ENCODE measurements at regions not wholly inside any gene's neighbourhood (a gene's known extent, or its start where the extent isn't known, plus 50 kb on each side); places are given as distances from the start of the nearest gene placed in this dataset.

DNA sequence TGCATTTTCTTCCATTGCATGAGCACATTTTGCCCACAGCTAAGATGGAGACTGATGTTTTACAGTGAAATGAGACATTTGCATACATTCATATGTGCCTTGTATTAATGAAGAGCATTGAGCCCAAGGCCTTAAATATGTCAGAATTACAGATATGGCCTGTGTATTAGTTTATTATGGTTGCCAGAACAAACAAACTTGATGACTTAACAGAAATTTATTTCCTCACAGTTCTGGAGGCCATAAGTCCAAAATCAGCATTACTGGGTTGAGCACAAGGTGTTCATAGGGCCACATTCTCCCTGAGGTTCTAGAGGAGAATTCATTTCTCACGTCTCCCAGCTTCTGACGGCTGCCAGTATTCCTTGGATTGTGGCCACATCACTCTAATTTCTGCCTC, 302.6 kb upstream of the TGFBR2 start:
- TF ChIP-seq, protein P1, sequence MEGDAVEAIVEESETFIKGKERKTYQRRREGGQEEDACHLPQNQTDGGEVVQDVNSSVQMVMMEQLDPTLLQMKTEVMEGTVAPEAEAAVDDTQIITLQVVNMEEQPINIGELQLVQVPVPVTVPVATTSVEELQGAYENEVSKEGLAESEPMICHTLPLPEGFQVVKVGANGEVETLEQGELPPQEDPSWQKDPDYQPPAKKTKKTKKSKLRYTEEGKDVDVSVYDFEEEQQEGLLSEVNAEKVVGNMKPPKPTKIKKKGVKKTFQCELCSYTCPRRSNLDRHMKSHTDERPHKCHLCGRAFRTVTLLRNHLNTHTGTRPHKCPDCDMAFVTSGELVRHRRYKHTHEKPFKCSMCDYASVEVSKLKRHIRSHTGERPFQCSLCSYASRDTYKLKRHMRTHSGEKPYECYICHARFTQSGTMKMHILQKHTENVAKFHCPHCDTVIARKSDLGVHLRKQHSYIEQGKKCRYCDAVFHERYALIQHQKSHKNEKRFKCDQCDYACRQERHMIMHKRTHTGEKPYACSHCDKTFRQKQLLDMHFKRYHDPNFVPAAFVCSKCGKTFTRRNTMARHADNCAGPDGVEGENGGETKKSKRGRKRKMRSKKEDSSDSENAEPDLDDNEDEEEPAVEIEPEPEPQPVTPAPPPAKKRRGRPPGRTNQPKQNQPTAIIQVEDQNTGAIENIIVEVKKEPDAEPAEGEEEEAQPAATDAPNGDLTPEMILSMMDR (conservative IDR thresholded peaks at IDR 0.05) = no peak
- no peak for TF ChIP-seq ZFX (IDR thresholded peaks at IDR 0.05)
- no peak overlapping the region for H3K27ac ChIP-seq

- no peak overlapping the region for H3K27ac ChIP-seq
- TF ChIP-seq, protein P1 (conservative IDR thresholded peaks at IDR 0.05) = no peak
- TF ChIP-seq ZFX (IDR thresholded peaks at IDR 0.05) = no peak
Observed at GRCh38 chr3:30305021-30305420, 301.4 kb upstream of the TGFBR2 start.

DNA sequence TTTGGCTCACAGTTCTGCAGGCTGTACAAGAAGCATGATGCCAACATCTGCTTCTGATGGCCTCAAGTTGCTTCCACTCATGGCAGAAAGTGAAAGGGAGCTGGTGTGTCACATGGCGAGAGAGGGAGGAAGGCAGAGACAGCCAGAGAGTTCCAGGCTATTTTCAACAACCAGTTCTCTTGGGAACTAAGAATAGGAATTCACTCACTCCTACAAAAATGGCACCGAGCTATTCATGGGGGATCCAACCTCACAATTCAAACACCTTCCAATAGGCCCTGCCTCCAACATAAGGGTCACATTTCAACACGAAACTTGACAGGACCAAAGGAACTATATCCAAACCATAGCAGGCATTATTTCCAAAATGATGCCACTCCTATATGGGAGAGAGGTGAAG, 299.5 kb upstream of the TGFBR2 start:
- no peak overlapping the region for H3K27ac ChIP-seq
- TF ChIP-seq, protein P1 (conservative IDR thresholded peaks at IDR 0.05) = no peak
- no peak for TF ChIP-seq ZFX (IDR thresholded peaks at IDR 0.05)

DNA sequence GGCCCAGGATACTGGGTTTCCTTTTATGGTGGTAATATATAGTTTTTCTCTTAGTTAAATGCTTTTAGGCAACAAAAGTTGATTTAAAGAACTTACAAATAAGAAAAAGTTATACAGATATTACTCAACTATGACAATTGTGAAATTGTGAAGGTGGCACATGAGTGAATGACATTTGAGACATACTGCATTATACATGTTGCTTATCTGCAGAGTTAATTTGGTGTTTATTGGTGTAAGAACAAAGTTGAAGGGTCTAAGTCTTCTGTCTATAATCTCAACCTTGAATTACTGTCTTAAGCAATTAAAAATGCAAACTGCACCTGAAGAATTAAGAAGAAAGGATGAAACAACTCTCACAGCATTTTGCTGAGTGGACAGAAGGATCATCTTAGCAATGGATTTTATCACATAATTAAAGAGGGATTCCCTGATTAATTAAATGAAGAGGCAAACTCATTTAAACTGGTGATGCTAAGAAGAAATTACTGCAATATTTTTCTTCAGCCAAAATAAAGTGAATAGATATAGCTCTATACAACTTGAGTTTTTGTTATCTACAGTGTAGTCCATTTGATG, 298.9 kb upstream of the TGFBR2 start:
- no peak overlapping the region for H3K27ac ChIP-seq
- TF ChIP-seq ZFX (IDR thresholded peaks at IDR 0.05) = no peak
- TF ChIP-seq, protein P1 (conservative IDR thresholded peaks at IDR 0.05) = no peak

DNA sequence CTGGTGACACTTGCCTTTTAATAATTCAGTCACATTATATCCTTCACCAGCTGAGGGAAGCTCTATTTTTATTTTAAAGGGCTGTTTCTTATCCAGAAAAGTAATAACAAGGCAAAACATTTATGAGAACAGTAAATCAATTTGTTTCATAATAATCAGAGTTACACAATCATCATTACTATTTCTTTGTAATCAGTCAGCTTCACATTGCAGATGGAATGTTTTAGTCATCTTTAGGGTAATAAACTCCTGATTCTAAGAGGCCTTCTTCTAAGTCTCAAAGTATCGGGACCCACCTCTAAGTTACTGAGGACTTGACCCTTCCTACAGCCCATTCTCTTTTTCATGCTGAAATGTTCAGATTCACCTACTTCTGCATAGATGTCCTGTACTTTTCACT, 298.3 kb upstream of the TGFBR2 start:
- H3K27ac ChIP-seq = no peak overlapping the region
- no peak for TF ChIP-seq ZFX (IDR thresholded peaks at IDR 0.05)
- TF ChIP-seq, protein P1 (conservative IDR thresholded peaks at IDR 0.05) = no peak

DNA sequence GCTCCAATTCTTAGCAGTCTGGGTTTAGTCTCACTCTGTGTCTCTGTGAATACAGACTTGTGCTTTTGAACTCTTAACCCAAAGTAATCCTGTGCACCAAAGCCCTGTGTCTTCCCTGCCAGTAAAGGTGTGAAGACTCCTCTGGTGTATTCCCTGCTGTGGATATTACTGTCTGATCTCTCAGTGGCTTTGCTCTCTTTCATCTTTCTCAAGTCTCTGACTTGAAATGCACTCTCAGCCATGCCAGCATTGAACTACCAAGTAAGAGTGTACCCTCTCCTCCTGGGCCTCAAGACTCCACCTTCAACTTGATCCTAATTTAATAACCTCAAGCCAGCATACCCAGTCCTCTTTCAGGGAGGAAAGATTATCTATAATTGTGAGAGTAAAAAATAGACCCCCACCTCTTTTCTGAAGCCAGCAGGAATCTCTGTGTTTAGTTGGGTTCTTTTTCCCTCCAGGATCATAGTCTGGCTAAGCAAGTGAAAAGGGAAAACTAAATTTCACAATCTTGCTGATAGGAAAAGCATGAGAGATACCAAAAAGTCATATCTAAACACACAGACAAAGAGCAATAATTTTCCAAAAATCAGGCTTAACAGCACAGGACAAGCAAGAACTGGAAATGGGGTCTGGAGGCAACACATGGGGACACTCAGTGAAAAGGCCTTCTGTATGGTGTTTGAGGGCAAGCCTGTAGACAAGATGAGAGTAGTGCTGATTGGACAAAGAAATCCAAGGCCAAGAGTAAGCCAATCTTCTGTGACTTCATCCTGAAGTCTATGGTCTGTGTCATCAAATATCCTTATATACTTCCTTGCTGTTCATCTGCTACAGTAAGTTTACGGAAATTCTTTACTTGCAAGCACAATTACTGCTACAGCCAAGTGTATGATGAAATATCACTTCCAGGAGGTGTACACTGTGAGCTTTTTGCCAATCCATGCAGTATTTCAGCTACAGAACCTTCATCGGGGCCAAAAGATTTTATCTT, 296.1 kb upstream of the TGFBR2 start:
- no peak overlapping the region; the same call in 1 of the 2 replicates for H3K27ac ChIP-seq
- TF ChIP-seq, protein P1 (conservative IDR thresholded peaks at IDR 0.05) = no peak
- TF ChIP-seq ZFX (IDR thresholded peaks at IDR 0.05) = no peak

DNA sequence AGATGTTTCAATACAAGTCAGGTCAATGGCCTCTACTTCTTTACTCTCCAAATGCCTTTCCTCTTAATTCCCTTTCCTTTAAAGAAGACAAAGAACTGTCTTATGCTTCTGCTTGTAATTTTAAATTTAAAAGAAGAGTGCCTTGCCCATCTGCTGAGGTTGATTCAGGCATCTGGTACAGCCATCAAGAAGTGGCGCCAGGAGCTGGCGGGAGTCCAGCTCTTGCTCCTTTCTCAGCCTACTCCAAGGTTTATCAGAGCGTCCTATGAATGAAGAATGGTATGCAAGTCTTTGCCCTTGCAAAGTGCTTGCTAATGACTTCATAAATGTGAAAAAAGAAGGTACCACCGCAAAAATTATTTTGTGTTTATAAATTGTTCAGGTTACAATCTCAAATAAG, 294.6 kb upstream of the TGFBR2 start:
- H3K27ac ChIP-seq = no peak overlapping the region
- TF ChIP-seq, protein P1 (conservative IDR thresholded peaks at IDR 0.05) = no peak
- no peak for TF ChIP-seq ZFX (IDR thresholded peaks at IDR 0.05)
